ENCODE measurements at regions not wholly inside any gene's neighbourhood (a gene's known extent, or its start where the extent isn't known, plus 50 kb on each side); places are given as distances from the start of the nearest gene placed in this dataset.
"Not testable (repeated sequence)": the region's sequence is repeated elsewhere in the genome, so short reads cannot be mapped to it uniquely, and the experiment has no call there.

- Histone ChIP-seq H3K27me3 (no peaks in the 10 kb centered on the region), H3K36me3 (no peaks in the 10 kb centered on the region), H3K4me1 (peaks cover 0 to 50% (median 5%) of the 10 kb centered on the region in 4 donors), H3K4me3 (no peak overlapping the region), H3K27ac (peak overlapping the region in 2 of 4 donors; percentile 14 to 48), H3K9me3 (no peaks in the 10 kb centered on the region)
- TF ChIP-seq CTCF (IDR thresholded peaks at IDR 0.05) = no peak
- peak in 1 of 2 donors; percentile 10 for TF ChIP-seq EP300 (IDR thresholded peaks at IDR 0.05)
- WGBS, 2 donors = 43 to 52% methylated on average over 2 of the region's 2 CpGs
- no peak for DNase-seq (ENCODE audit: low spot score in 2 of 2)
Measured at GRCh38 chr20:11992426-11992825, 74.7 kb downstream of the BTBD3 start.

GRCh38 chr20:11993886-11994461, 76.3 kb downstream of the BTBD3 start:
- Histone ChIP-seq H3K4me1 (peaks cover 0 to 50% (median 5%) of the 10 kb centered on the region in 4 donors), H3K4me3 (no peak overlapping the region), H3K27ac (peak overlapping the region in 2 of 4 donors; percentile 64 to 79), H3K27me3 (no peaks in the 10 kb centered on the region), H3K9me3 (no peaks in the 10 kb centered on the region), H3K36me3 (no peaks in the 10 kb centered on the region)
- 75 to 83% methylated on average over 7 of the region's 7 CpGs for WGBS, 2 donors
- no peak for DNase-seq (ENCODE audit: low spot score in 2 of 2)
- TF ChIP-seq CTCF (IDR thresholded peaks at IDR 0.05) (no peak), POLR2A (IDR thresholded peaks at IDR 0.05) (no peak), EP300 (IDR thresholded peaks at IDR 0.05) (no peak)

GRCh38 chr20:11995805-11996567, 78.3 kb downstream of the BTBD3 start:
- peak; percentile 5 to 14 for DNase-seq (ENCODE audit: low spot score in 2 of 2)
- Histone ChIP-seq H3K27me3 (no peaks in the 10 kb centered on the region), H3K27ac (peak overlapping the region in 3 of 4 donors; percentile 42 to 79 (median 57)), H3K4me1 (peaks cover 0 to 49% (median 5%) of the 10 kb centered on the region in 4 donors), H3K36me3 (no peaks in the 10 kb centered on the region), H3K9me3 (no peaks in the 10 kb centered on the region), H3K4me3 (no peak overlapping the region)
- no peak for TF ChIP-seq CTCF (IDR thresholded peaks at IDR 0.05)
- peak in 1 of 2 donors; percentile 81 for TF ChIP-seq EP300 (IDR thresholded peaks at IDR 0.05)
- WGBS, 2 donors = 35 to 36% methylated on average over 7 of the region's 7 CpGs

- not testable (repeated sequence) for H3K4me1 ChIP-seq; H3K36me3 ChIP-seq; H3K4me3 ChIP-seq; H3K9me3 ChIP-seq; DNase-seq (ENCODE audit: low spot score in 2 of 2); H3K27me3 ChIP-seq; H3K27ac ChIP-seq
- 88 to 90% methylated on average over 1 of the region's 1 CpG for WGBS, 2 donors
Measured at GRCh38 chr20:12004776-12005175, 87.1 kb downstream of the BTBD3 start.

GRCh38 chr20:12012241-12013222, 94.8 kb downstream of the BTBD3 start:
- no peak for TF ChIP-seq POLR2A (IDR thresholded peaks at IDR 0.05)
- peak; percentile 49 to 74 (median 55) for TF ChIP-seq CTCF (IDR thresholded peaks at IDR 0.05)
- H3K9me3 ChIP-seq = no peaks in the 10 kb centered on the region
- DNase-seq (ENCODE audit: low spot score in 2 of 2) = peak in 1 of 2 donors; percentile 15
- no peaks in the 10 kb centered on the region for H3K36me3 ChIP-seq
- no peaks in the 10 kb centered on the region for H3K27me3 ChIP-seq
- peaks cover 0 to 7% (median 0%) of the 10 kb centered on the region in 4 donors for H3K4me1 ChIP-seq
- no peak overlapping the region for H3K27ac ChIP-seq
- no peak overlapping the region for H3K4me3 ChIP-seq
- WGBS, 2 donors = 57 to 68% methylated on average over 9 of the region's 9 CpGs

All from tibial nerve (tissue), 4 donors.